Right ventricle myocardium superior (tissue), 1 donor: ENCODE measurements at regions not wholly inside any gene's neighbourhood (a gene's known extent, or its start where the extent isn't known, plus 50 kb on each side); places are given as distances from the start of the nearest gene placed in this dataset.

Experiments used
- ATAC-seq: fragments of 200-7000 bp; cut with Tn5 transposase; one replicate; pipeline ENCODE4 v1.9.1; 2020; ENCODE audit warnings: mild to moderate bottlenecking; ENCODE audit not compliant: poor library complexity
- DNase-seq: peaks from one replicate; pipeline ENCODE4 v3.0.0-alpha.2; 2020
- intact Hi-C: fragments of 100-400 bp; cut with DNase I; formaldehyde crosslinking; loops from one replicate; pipeline ENCODE4 v1.11.2; 2022
- donor health status: DM: no; HTN: yes; CAD: no; lungs with severe emphysema.

DNA sequence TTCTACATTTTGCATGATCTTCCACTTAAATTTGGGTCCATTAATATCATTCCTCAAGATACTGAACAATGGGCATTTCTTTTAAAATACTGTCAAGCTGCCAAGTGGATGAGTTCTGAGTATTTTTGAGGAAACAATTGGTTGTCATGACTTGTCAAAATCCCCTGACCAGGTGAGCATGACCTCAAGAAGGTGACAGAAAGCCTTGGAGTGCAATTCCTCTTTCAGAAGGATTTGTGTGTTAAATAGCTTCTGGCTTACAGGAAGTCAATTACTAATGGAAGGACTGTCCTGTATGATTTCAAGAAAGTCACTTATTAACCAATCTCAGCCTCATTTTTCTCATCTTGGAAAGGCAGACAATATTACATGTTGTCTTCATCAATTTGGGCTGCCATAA lies 460.6 kb downstream of the TSN start:
- ATAC-seq, result no peak
- DNase-seq, result no peak
- intact Hi-C loops, result no loop called here

DNA sequence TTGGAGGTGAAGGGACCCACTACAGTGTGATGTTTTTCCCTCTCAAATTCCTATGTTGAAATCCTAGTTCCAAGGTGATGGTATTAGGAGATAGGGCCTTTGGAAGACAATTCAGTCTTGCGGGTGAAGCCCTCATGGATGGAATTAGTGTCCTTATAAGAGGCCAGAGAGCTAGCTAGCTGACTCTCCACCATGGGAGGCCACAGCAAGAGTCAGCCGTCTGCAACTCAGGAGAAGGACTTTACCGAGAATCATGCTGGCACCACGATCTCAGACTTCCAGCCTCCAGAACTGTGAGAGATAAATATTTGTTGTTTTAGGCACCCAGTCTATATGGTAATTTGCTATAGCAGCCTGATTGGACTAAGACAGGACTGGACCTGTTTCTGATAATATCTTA lies 461.4 kb downstream of the TSN start:
- DNase-seq, result no peak
- intact Hi-C loops, result no loop called here
- no peak for ATAC-seq

DNA sequence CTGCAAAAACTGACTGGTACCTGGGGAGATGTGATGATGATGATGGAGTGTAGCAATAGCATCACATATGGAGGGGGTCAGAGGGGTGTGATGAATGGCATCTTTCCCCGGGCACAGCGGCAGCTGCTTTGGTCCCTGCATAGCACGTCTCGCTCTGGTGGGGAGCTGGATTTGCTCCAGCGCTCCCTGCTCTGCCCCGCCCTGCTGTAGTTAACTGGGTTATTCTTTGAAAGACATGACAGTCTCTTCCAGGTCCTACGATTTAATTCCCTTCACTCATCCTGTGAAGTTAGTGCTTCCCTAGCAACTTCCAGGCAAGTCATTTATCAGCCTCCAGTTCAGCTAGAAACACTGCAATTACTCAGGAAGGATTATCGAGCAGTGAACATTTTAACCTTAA lies 463.1 kb downstream of the TSN start:
- DNase-seq (no peak), ATAC-seq (no peak)
- intact Hi-C loops, result no loop called here

DNA sequence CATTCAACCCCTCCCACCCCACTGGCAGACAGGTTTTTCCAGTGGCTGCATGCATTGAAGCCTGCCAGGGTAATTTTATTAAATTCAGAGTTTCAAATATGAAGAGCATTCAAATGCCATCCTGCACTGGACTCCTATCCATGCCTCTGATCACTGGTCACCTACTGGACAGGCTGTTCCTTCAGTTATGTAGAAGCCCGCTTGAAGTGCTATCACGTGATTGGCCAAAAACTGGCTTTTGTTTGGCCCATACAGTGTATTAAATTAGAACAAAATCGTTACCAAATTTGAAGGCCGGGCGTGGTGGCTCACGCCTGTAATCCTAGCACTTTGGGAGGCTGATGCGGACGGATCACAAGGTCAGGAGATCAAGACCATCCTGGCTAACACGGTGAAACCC lies 464.1 kb downstream of the TSN start:
- ATAC-seq, result no peak
- DNase-seq, result no peak
- intact Hi-C loops, result no loop called here

DNA sequence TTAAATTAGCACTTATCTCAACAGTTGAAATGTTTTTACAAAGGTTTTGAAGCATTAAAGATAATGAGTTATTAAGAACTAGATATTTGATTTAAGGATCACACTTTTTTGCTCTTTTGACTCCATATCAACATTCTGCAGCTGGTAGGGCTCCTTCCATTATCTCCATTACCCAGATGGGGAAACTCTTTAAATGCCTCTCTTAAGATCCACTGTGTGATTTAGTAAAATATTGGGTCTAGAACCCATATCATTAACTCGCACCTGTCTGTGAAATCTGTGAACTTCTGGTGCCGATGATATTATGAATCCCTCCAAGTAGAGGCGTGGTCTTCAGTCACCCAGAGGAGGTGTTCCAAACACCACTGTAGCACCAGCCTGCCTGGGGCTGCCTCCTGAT lies 466.2 kb downstream of the TSN start:
- no peak for ATAC-seq
- intact Hi-C loops, result no loop called here
- DNase-seq, result no peak

DNA sequence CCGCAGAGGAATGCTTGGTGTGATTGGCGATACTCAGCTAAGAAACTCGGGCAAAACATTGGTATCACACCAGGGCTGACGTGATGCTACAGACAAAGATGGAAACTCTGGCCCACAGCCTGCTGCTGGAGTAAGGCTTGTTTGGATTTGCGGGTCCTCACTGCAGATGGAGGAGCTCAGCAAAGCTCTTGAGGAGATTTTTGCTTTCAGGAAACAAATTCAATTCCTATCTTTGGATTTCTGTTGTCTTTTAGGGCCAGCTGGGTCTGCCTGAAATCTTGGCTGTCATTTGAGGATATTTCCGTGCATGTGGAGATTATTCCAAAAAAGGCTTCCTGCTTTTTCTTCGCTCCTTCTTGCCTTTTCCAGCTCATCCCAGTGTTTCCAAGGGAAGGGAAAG lies 475.8 kb downstream of the TSN start:
- intact Hi-C loops, result no loop called here
- no peak for ATAC-seq

DNA sequence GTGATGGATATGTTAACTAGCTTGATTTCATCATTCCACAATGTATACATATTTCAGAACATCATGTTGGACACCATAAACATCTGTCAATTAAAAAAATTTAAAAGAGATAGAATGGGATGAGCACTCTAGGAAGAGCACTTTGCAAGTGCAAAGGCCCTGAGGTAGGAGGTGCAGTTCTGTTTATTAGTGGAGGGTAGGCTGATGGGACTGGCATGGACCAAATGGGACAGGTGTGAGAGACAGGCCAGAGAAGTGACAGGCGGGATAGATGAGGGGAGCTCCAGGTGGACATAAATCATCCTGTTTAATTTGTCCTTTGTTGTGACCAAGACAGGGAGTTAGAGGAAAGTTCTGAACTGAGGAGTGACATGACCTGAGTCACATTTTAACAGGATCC lies 477.9 kb downstream of the TSN start:
- DNase-seq (no peak), ATAC-seq (no peak)
- intact Hi-C loops, result no loop called here

More for the DNA sequence above, 475.8 kb downstream of the TSN start:
- no peak for DNase-seq

DNA sequence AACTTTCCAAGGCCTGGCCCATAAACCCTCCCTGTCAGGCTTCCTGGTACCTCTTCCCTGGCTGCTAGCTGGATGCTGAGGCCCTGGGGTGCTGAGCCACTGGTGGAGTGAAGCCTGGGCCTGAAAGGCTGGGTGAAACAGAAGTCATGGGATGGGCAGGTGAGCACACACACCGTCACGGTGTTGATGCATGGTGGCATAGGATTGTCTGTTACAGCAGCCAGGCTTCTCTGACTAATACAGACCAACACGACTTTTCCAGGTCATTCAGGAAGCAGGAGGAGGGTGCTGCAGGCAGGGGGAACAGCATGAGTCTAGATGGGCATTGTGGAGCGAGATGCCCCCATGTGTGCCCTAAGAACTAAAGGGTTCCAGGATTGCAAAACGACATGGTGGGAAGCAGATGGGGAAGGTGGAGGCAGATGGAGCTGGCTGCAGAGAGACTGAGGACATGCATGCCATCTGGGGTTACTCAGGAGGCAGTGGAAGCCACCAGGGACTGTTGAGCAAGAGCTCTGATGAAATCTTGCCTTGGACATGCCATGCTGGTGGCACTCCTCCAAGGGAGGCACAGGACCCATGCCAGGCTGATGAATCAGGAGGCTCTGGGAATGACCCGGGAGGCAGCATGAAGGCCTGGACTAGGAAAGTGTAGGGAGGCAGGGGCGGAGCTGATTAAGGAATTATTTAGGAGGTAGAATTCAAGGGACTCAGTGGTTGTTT lies 480.9 kb downstream of the TSN start:
- ATAC-seq, result no peak
- DNase-seq, result no peak
- intact Hi-C loops, result no loop called here

DNA sequence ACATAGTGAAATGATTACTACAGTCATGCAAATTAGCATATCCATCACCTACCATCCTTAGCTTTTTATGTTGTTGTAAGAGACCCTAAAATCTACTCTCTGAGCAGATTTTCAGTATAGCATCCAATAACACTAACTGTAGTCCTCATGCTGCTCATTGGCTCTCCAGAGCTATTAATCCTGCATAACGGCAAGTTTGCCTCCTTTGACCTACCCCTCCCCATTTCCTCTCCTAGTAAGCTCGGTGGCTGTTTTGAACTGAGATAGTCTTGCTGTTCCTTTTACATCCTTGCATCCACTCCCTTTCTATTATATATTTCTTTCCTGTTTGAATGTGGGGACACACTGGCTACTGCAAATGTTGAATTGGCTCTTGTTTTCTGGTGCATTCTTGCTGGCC lies 481.5 kb downstream of the TSN start:
- DNase-seq, result no peak
- ATAC-seq, result no peak
- intact Hi-C loops, result no loop called here

DNA sequence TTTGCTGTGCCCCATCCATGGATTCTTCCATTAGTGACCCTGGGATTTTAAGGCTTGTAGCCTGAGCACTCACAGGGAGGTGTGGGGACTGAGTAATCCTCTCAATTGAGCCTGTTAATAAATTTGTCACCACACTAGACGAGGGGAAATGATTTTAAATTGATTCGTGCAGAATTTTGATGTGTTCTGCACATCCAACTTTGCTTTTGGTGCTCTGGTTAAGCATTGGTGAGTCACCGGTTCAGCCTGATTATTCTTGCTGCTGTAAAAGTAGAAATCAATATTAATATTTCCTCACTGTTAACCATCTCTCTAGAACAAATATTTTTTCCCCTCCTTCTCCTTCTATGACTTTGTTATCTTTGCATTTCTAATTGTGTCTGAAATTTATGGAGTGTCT lies 482.0 kb downstream of the TSN start:
- DNase-seq, result no peak
- intact Hi-C loops, result no loop called here
- ATAC-seq, result no peak

DNA sequence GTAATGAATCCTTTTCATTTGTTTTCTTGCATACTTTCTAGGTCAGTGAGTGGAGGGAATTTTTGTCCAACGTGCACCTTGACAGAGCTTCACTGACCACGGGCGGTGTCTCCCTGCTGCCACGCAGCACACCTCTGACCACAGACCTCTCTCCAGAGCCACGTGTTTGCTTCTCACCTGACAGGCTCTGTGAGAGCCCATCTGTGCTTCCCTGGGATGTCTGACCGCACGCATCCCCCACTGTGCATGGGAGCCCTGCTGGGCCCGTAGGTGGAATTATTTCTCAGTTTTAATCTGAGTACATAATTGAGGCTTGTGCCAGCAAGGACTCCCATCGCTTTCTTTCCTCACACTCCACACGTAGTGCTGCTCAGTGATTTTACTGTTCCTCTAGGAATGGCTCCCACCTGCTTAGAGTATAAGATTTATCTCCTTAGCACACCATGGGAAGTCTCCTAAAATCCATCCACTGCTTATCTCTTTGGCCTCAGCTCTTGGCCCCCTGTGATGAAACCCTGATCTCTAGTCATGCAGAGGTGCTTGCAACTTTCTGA lies 482.6 kb downstream of the TSN start:
- ATAC-seq, result no peak
- intact Hi-C loops, result no loop called here
- no peak for DNase-seq

DNA sequence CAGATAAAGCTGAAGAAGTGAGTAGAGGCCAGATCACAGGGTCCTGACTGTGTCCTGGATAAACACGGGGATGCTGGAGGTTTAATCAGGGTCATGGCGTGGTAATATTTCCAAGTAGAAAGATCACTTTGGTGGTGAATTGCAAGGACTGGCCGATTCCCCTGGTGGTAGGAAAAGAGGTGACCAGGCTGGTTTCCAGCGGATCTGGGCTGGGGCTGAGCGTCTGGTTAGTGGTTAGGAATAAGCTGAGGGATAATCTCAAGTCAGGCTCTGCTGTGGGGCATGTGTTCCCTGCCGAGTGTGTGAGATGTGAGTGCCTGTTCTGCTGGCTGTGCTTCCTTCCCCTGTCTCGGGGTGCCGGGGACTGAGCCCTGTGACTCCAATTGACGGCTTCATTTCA lies 484.0 kb downstream of the TSN start:
- no peak for DNase-seq
- ATAC-seq, result no peak

DNA sequence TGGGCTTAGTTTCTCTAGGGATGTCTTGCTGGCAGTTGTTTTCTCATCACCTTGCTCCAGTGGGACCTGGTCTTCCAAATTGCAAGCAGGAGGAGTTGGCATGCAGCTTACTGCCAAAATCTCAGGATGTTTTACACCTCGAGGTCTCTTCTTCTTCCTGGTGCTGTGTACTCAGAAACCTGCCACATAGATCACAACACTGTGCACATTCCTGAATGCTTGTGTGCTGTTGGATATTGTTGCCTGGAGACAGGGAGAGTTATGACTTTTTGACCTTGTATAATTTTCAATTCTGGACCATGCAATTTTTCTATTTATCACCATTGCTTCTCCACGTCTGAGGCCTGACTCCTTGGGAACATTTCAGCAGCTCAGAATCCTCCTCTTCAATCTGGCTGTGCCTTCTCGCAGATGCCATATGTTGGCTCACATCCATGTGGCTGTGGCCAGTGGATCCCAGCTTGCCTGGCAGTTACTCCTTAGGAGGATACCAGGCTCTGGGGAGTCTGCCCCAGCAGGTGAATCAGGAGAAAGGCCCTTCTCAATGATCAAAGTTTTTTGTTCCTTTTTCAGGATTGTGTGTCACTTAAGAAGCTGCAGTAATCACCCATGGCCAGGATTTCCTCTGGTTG lies 489.3 kb downstream of the TSN start:
- no peak for ATAC-seq
- intact Hi-C loops, result no loop called here
- no peak for DNase-seq

More for the DNA sequence above, 484.0 kb downstream of the TSN start:
- intact Hi-C loops, result no loop called here

DNA sequence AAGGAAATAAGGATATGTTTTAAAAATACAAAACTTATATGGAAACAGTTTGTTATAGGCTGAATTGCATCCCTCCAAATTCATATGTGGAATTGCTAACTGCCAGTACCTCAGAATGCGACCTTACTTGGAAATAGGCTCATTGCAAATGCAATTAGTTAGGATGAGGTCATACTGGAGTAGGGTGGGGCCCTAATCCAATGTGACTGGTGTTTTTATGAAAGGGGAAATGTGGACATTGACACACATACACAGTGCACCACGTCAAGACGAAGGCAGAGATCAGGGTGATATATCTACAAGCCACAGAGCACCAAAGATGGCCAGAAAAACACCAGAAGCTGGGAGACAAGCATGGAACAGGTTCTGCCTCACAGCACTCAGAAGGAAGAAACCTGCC lies 494.2 kb downstream of the TSN start:
- intact Hi-C loops, result no loop called here
- no peak for DNase-seq
- ATAC-seq, result no peak

DNA sequence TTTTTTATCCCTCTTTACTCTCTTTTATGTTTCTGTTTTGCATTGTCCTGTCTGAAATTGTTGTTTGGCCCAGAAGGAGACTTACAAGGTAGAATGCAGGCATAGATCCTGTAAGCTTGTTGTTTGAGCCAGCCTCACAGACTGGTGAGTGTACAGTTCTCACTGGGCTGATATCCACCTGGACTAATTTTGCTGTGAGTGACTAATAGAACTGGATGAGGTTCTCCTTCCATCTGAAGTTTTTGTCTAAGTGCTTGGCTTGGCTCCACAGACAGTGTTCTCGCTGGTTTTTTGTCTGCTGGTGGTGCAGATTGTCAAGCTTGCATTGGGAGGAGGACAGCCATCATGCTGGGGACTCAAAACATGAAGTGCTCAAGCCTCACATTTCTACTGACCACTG lies 495.7 kb downstream of the TSN start:
- ATAC-seq, result no peak
- no peak for DNase-seq
- intact Hi-C loops, result no loop called here

DNA sequence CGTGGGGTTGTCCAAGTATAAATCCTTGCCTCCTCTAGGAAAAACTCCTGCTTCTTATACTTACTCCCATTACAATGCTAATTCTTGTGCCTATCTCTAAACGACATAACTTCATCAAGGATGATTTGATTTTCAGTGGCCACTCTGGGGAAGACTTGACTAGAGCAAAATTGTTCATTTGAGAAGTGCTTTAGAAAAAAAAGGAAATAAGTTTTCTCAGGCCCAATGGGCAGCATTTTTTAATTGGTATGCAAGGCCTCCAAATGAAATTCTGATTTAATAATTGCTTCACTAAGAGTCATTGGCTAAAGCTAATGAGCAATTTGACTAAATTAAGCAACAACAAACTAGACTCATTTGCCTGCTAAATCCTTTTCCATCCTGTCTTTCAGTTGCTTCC lies 496.1 kb downstream of the TSN start:
- DNase-seq (no peak), ATAC-seq (no peak)
- intact Hi-C loops, result no loop called here

DNA sequence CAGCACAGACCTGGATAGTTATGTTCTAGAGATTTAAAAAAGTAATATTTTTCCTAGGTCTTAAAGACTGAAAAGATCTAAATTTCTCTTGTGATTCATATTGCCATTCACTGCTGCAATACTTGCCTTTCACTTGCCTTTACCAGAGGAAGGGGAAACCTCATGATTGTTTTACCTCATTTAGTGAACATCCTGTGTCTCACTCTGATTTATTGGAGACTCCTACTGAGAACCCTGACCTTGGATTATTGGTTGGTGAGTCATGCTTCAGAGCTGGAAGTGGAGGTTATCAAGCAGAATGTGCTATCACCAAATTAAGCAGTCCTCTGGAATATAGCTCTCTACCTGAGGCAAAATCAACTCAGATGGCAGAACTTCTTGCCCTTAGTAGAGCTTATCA lies 500.5 kb downstream of the TSN start:
- ATAC-seq (no peak), DNase-seq (no peak)
- intact Hi-C loops, result no loop called here

DNA sequence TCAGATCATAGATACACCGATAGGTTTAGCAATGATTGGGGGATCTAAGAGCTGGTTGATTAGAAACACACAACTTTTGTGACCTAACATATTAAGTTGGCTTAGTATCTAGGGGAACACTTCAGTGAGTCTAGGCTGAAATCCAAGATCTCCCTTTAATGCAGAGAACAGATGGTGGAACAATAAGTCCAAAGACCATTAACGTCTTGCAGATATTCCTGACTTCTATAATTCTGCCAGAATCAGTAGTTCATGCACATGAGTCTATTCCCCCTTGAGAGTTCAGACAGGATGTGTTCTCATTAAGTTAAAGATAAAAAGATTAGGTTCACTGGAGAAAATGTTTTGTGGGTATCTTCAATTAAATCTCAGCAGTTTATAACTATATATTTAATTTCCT lies 506.5 kb downstream of the TSN start:
- DNase-seq (no peak), ATAC-seq (no peak)
- intact Hi-C loops, result no loop called here

DNA sequence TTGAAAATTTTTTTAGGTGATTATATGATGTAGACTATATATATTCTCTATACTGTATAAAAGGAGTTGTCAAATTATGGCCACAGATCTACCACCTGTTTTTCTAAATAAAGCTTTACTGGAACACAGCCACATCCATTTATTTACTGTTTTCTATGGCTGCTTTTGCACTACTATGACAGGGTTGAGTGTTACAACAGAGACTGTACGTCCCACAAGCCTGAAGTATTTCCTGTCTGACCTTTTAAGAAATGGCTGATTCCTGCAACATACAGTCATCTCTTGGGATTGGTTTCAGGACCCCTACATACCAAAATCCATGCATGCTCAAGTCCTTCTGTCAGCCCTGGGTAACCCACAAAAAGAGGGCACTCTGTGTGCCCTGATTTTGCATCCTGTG lies 508.3 kb downstream of the TSN start:
- DNase-seq (no peak), ATAC-seq (no peak)
- intact Hi-C loops, result no loop called here

DNA sequence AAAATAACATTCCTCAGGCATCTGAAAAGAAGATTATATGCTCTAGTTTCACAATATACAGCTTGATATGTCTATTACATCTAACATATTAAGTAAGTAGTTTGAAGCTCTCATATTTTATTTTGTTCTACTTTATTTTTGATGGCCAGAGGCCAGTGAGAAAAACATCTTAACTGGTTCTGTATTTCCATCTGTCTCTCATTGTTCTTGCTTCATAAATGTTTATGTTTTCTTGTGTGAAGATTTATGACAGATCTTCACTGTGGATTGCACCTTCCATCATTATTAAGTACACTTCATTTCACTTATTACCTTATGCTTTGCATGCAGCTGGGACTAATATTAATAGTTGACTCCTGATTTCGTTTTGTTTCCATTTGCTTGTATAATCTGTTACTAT lies 511.2 kb downstream of the TSN start:
- no peak for DNase-seq
- ATAC-seq, result no peak
- intact Hi-C loops, result no loop called here

DNA sequence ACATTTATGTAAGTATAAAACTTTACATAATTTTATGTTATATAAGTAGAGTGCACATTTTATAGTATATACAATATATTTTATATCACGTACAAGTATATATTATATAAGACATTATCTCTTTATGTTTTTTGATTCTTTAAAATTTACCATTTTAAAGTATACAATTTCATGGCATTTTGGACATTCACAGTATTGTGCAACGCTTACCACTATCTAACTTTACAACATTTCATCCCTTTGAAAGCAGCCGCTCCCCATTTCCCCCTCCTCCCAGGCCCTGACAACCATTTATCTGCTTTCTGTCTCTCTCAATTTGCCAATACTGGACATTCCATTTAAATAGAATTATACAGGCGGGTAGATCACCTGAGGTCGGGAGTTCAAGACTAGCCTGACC lies 512.5 kb downstream of the TSN start:
- intact Hi-C loops, result no loop called here
- DNase-seq (no peak), ATAC-seq (no peak)
